OCI-LY3 (cell line): ENCODE measurements at regions not wholly inside any gene's neighbourhood (a gene's known extent, or its start where the extent isn't known, plus 50 kb on each side); places are given as distances from the start of the nearest gene placed in this dataset.

ENCODE experiments used
- H2AFZ ChIP-seq: fragments of 200-600, 300-600 bp; shearing (Covaris generic); 2 replicates; pipeline ENCODE4 v1.6.0; 2014; ENCODE audit warnings: antibody characterized with exemption, low read depth, low read length
- H3K27ac ChIP-seq: fragments of 200-600, 300-600 bp; sonication (generic); 2 replicates; pipeline ENCODE4 v1.5.1; 2014; ENCODE audit warnings: mild to moderate bottlenecking, low read length, moderate library complexity, mixed read lengths
- H3K27me3 ChIP-seq: fragments of 200-600, 300-600 bp; sonication (generic); 2 replicates; pipeline ENCODE4 v1.6.1; 2014; ENCODE audit warnings: low read depth, low read length, mixed read lengths
- H3K36me3 ChIP-seq: fragments of 200-600, 300-600 bp; sonication (generic); replicated peaks from 2 replicates; pipeline ENCODE3; 2014; ENCODE audit warnings: low read depth, low read length, mixed read lengths
- H3K4me1 ChIP-seq: fragments of 300-600, 200-600 bp; sonication (generic); 2 replicates; pipeline ENCODE4 v1.6.1; 2014; ENCODE audit warnings: low read length, mixed read lengths
- H3K4me2 ChIP-seq: fragments of 200-600, 300-600 bp; sonication (generic); 2 replicates; pipeline ENCODE4 v1.6.1; 2014; ENCODE audit warnings: low read length, mixed read lengths
- H3K4me3 ChIP-seq: fragments of 300-600, 200-600 bp; sonication (generic); 2 replicates; pipeline ENCODE4 v1.5.1; 2014; ENCODE audit warnings: antibody characterized with exemption, mild to moderate bottlenecking, low read length, moderate library complexity
- H3K79me2 ChIP-seq: fragments of 300-600, 200-600 bp; shearing (Covaris generic); 2 replicates; pipeline ENCODE4 v1.6.1; 2014; ENCODE audit warnings: mild to moderate bottlenecking, low read length, mixed read lengths
- H3K9ac ChIP-seq: fragments of 300-600, 200-600 bp; shearing (Covaris generic); 2 replicates; pipeline ENCODE4 v1.6.0; 2014; ENCODE audit warnings: mild to moderate bottlenecking, low read length, moderate library complexity
- H3K9me3 ChIP-seq: fragments of 200-600, 300-600 bp; shearing (Covaris generic); 2 replicates; pipeline ENCODE4 v1.6.1; 2014; ENCODE audit warnings: low read length, mixed read lengths; ENCODE audit not compliant: insufficient read depth
- H4K20me1 ChIP-seq: fragments of 200-600, 300-600 bp; sonication (generic); 2 replicates; pipeline ENCODE4 v1.6.1; 2016; ENCODE audit warnings: low read length, mixed read lengths; ENCODE audit not compliant: insufficient read depth
- EZH2phosphoT487 ChIP-seq: fragments of 200-600 bp; shearing (Covaris generic); IDR thresholded peaks from 2 replicates; pipeline ENCODE4 v1.6.1; 2018; ENCODE audit warnings: antibody characterized with exemption, mixed run types, low read depth
- TF ChIP-seq, protein P1 (sequence below): fragments of 200-600, 300-600 bp; sonication (generic); IDR thresholded peaks from 2 replicates; pipeline ENCODE4 v1.5.1; 2014; ENCODE audit warnings: antibody characterized with exemption, low read length, low read depth

DNA sequence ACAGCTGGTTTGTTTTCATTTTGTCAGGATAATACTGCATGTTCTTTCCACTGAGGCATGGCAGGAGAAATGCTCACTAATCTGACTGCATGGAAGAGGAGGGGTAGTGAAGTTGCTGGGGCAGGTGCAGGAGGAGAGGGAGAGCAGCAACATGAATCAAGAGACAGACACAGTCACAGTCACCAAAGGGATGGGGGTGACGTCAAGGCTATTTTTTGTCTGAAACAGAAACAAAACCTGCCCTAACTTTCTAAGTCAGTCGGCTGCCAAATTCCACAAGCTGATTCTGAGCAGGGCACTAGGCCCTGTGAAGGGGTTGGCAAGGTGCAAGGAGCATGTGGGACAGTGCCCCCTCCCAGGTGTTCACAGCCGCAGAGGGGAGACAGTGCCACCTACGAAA, 186.6 kb upstream of the NSMCE3 start:
- TF ChIP-seq, protein P1, sequence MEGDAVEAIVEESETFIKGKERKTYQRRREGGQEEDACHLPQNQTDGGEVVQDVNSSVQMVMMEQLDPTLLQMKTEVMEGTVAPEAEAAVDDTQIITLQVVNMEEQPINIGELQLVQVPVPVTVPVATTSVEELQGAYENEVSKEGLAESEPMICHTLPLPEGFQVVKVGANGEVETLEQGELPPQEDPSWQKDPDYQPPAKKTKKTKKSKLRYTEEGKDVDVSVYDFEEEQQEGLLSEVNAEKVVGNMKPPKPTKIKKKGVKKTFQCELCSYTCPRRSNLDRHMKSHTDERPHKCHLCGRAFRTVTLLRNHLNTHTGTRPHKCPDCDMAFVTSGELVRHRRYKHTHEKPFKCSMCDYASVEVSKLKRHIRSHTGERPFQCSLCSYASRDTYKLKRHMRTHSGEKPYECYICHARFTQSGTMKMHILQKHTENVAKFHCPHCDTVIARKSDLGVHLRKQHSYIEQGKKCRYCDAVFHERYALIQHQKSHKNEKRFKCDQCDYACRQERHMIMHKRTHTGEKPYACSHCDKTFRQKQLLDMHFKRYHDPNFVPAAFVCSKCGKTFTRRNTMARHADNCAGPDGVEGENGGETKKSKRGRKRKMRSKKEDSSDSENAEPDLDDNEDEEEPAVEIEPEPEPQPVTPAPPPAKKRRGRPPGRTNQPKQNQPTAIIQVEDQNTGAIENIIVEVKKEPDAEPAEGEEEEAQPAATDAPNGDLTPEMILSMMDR = no peak
- TF ChIP-seq EZH2phosphoT487 = no peak
- H3K36me3 ChIP-seq = no peaks in the 10 kb centered on the region
- H4K20me1 ChIP-seq = no peaks in the 10 kb centered on the region
- H3K4me1 ChIP-seq = no peaks in the 10 kb centered on the region
- no peak overlapping the region for H3K4me2 ChIP-seq
- no peaks in the 10 kb centered on the region for H3K79me2 ChIP-seq
- no peak overlapping the region for H3K4me3 ChIP-seq
- no peak overlapping the region for H3K27ac ChIP-seq
- H2AFZ ChIP-seq = no peak overlapping the region
- H3K27me3 ChIP-seq = no peaks in the 10 kb centered on the region
- no peak overlapping the region for H3K9ac ChIP-seq
- H3K9me3 ChIP-seq = no peaks in the 10 kb centered on the region

DNA sequence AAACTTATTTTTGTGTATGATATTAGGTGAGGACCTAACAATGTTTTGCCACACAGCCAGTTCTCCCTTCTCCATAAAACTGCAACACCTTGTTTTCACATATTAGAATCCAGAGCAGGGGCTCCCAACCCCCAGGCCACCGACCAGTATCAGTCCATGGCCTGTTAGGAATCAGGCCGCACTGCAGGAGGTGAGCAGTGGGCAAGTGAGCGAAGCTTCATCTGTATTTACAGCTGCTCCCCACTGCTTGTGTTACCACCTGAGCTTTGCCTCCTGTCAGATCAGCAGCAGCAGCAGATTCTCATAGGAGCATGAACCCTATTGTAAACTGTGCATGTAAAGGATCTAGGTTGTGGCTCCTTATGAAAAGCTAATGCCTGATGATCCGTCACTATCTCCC, 185.9 kb upstream of the NSMCE3 start:
- H3K4me2 ChIP-seq = no peak overlapping the region
- no peaks in the 10 kb centered on the region for H3K27me3 ChIP-seq
- H4K20me1 ChIP-seq = no peaks in the 10 kb centered on the region
- TF ChIP-seq, protein P1 = no peak
- no peak for TF ChIP-seq EZH2phosphoT487
- H3K27ac ChIP-seq = no peak overlapping the region
- no peaks in the 10 kb centered on the region for H3K4me1 ChIP-seq
- H3K9me3 ChIP-seq = no peaks in the 10 kb centered on the region
- H2AFZ ChIP-seq = no peak overlapping the region
- H3K36me3 ChIP-seq = no peaks in the 10 kb centered on the region
- no peaks in the 10 kb centered on the region for H3K79me2 ChIP-seq
- no peak overlapping the region for H3K9ac ChIP-seq
- H3K4me3 ChIP-seq = no peak overlapping the region

DNA sequence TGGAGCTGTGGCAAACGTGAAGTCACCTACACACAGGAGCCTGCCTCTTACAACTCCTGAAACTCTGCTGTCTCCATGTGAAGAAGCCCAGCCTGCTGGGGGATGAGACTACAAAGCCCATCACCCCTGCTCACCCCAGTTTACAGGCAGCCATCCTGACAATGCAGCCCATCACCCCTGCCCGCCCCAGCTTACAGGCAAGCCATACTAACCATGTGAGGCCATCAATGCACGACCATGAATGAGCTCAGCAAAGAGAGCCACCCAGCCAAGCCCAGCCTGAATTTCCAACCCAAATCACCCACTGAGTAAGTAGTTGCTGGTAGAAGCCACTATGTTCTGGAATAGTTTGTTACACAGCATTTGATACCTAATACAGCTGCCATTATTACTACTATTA, 185.4 kb upstream of the NSMCE3 start:
- Histone ChIP-seq H3K27me3 (no peaks in the 10 kb centered on the region), H3K4me3 (no peak overlapping the region), H3K79me2 (no peaks in the 10 kb centered on the region), H3K4me1 (no peaks in the 10 kb centered on the region), H3K36me3 (no peaks in the 10 kb centered on the region), H3K9ac (no peak overlapping the region), H3K4me2 (no peak overlapping the region), H3K27ac (no peak overlapping the region), H2AFZ (no peak overlapping the region), H3K9me3 (no peaks in the 10 kb centered on the region), H4K20me1 (no peaks in the 10 kb centered on the region)
- TF ChIP-seq, protein P1 = no peak
- no peak for TF ChIP-seq EZH2phosphoT487

DNA sequence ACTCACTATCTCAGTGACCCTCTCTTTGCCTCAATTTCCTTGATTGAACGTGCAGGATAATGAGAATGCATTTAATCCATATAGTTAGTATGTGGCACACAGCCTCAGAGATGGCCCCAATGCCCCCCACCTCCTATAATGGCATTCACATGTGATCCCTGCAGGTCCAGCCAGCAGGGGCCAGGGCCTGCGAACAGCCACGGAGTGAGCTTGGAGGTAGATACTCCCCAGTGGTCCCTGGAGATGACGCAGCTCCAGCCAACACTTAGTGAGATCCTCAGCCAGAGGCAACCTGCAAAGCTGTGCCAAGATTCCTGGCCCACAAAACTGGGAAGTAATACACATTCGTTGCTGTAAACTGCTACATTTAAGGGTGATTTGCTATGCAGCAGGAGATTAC, 184.9 kb upstream of the NSMCE3 start:
- no peak overlapping the region for H3K4me3 ChIP-seq
- H3K4me1 ChIP-seq = no peaks in the 10 kb centered on the region
- no peak overlapping the region for H3K9ac ChIP-seq
- H3K4me2 ChIP-seq = no peak overlapping the region
- no peaks in the 10 kb centered on the region for H3K79me2 ChIP-seq
- H3K27ac ChIP-seq = no peak overlapping the region
- no peak overlapping the region for H2AFZ ChIP-seq
- H3K27me3 ChIP-seq = no peaks in the 10 kb centered on the region
- no peaks in the 10 kb centered on the region for H3K36me3 ChIP-seq
- TF ChIP-seq, protein P1 = no peak
- TF ChIP-seq EZH2phosphoT487 = no peak
- H3K9me3 ChIP-seq = no peaks in the 10 kb centered on the region
- H4K20me1 ChIP-seq = no peaks in the 10 kb centered on the region
